HG02970 (cell line): ENCODE measurements at regions not wholly inside any gene's neighbourhood (a gene's known extent, or its start where the extent isn't known, plus 50 kb on each side); places are given as distances from the start of the nearest gene placed in this dataset.
"Not testable (repeated sequence)": the region's sequence is repeated elsewhere in the genome, so short reads cannot be mapped to it uniquely, and the experiment has no call there.

Experiments
- ATAC-seq: cut with Tn5 transposase; IDR thresholded peaks from one replicate; pipeline ENCODE4 v1.9.1; 2021; ENCODE audit warnings: mild to moderate bottlenecking, moderate library complexity, moderate number of reproducible peaks; ENCODE audit not compliant: unreplicated experiment, low FRiP score

- ATAC-seq = no peak
Observed at GRCh38 chr1:222195857-222196256, 352.0 kb downstream of the HHIPL2 start.

- ATAC-seq = no peak
Observed at GRCh38 chr1:222189218-222189617, 358.7 kb downstream of the HHIPL2 start.

- no peak for ATAC-seq
Observed at GRCh38 chr1:222187566-222188332, 360.2 kb downstream of the HHIPL2 start.

GRCh38 chr1:222182641-222183040 is 365.3 kb downstream of the HHIPL2 start:
- no peak for ATAC-seq

- no peak for ATAC-seq
Observed at GRCh38 chr1:222181191-222181590, 366.7 kb downstream of the HHIPL2 start.

- not testable (repeated sequence) for ATAC-seq
Observed at GRCh38 chr1:222177496-222177895, 370.4 kb downstream of the HHIPL2 start.

GRCh38 chr1:222171005-222171404 is 376.9 kb downstream of the HHIPL2 start:
- no peak for ATAC-seq

GRCh38 chr1:222168621-222169020 is 379.3 kb downstream of the HHIPL2 start:
- ATAC-seq = no peak

- ATAC-seq = no peak
Observed at GRCh38 chr1:222167896-222168295, 380.0 kb downstream of the HHIPL2 start.

GRCh38 chr1:222167111-222167510 is 380.8 kb downstream of the HHIPL2 start:
- ATAC-seq = no peak

GRCh38 chr1:222165629-222166028 is 382.3 kb downstream of the HHIPL2 start:
- no peak for ATAC-seq

- no peak for ATAC-seq
Observed at GRCh38 chr1:222163895-222164294, 384.0 kb downstream of the HHIPL2 start.

GRCh38 chr1:222161676-222162075 is 386.2 kb downstream of the HHIPL2 start:
- ATAC-seq = no peak

- no peak for ATAC-seq
Observed at GRCh38 chr1:222157612-222158011, 390.3 kb downstream of the HHIPL2 start.

GRCh38 chr1:222140206-222140605 is 398.3 kb upstream of the DUSP10 start:
- ATAC-seq = no peak

GRCh38 chr1:222138095-222138494 is 396.2 kb upstream of the DUSP10 start:
- ATAC-seq = no peak

GRCh38 chr1:222136869-222137268 is 395.0 kb upstream of the DUSP10 start:
- no peak for ATAC-seq

GRCh38 chr1:222129041-222129440 is 387.2 kb upstream of the DUSP10 start:
- no peak for ATAC-seq

GRCh38 chr1:222127526-222128152 is 385.8 kb upstream of the DUSP10 start:
- no peak for ATAC-seq

GRCh38 chr1:222127096-222127495 is 385.2 kb upstream of the DUSP10 start:
- no peak for ATAC-seq

GRCh38 chr1:222126052-222126451 is 384.2 kb upstream of the DUSP10 start:
- no peak for ATAC-seq

- no peak for ATAC-seq
Observed at GRCh38 chr1:222124602-222125001, 382.7 kb upstream of the DUSP10 start.
